Nucleus accumbens (tissue), 56 donors: ENCODE measurements at regions not wholly inside any gene's neighbourhood (a gene's known extent, or its start where the extent isn't known, plus 50 kb on each side); places are given as distances from the start of the nearest gene placed in this dataset.

Source experiments
- DNase-seq, 56 donors: peaks; one replicate each; lab custom pipeline; 2025; lab: John Stamatoyannopoulos, UW

GRCh38 chr5:142438573-142438972 lies 113.8 kb upstream of the SPRY4 start:
- no peak for DNase-seq

GRCh38 chr5:142437563-142437962 lies 112.7 kb upstream of the SPRY4 start:
- DNase-seq, result no peak

- no peak for DNase-seq
These were observed 110.7 kb upstream of the SPRY4 start for GRCh38 chr5:142435410-142436115.

- DNase-seq, result no peak
These were observed 109.4 kb upstream of the SPRY4 start for GRCh38 chr5:142434322-142434612.

GRCh38 chr5:142433526-142434321 lies 108.9 kb upstream of the SPRY4 start:
- DNase-seq, result no peak

GRCh38 chr5:142432961-142433360 lies 108.1 kb upstream of the SPRY4 start:
- no peak for DNase-seq

GRCh38 chr5:142432369-142432863 lies 107.6 kb upstream of the SPRY4 start:
- no peak for DNase-seq

- DNase-seq, result no peak
These were observed 104.1 kb upstream of the SPRY4 start for GRCh38 chr5:142428773-142429473.

GRCh38 chr5:142428036-142428772 lies 103.4 kb upstream of the SPRY4 start:
- no peak for DNase-seq

GRCh38 chr5:142427529-142427928 lies 102.7 kb upstream of the SPRY4 start:
- DNase-seq, result no peak

GRCh38 chr5:142427015-142427364 lies 102.2 kb upstream of the SPRY4 start:
- DNase-seq, result no peak

- no peak for DNase-seq
These were observed 101.6 kb upstream of the SPRY4 start for GRCh38 chr5:142426129-142427014.

GRCh38 chr5:142425286-142426065 lies 100.7 kb upstream of the SPRY4 start:
- no peak for DNase-seq

GRCh38 chr5:142422429-142422828 lies 97.6 kb upstream of the SPRY4 start:
- no peak for DNase-seq

- DNase-seq, result no peak
These were observed 97.0 kb upstream of the SPRY4 start for GRCh38 chr5:142421621-142422397.

GRCh38 chr5:142421228-142421617 lies 96.4 kb upstream of the SPRY4 start:
- no peak for DNase-seq

- no peak for DNase-seq
These were observed 95.9 kb upstream of the SPRY4 start for GRCh38 chr5:142420561-142421227.

- no peak for DNase-seq
These were observed 87.8 kb upstream of the SPRY4 start for GRCh38 chr5:142412581-142412980.
